ENCODE measurements at regions not wholly inside any gene's neighbourhood (a gene's known extent, or its start where the extent isn't known, plus 50 kb on each side); places are given as distances from the start of the nearest gene placed in this dataset.
"Not testable (repeated sequence)": the region's sequence is repeated elsewhere in the genome, so short reads cannot be mapped to it uniquely, and the experiment has no call there.

DNA sequence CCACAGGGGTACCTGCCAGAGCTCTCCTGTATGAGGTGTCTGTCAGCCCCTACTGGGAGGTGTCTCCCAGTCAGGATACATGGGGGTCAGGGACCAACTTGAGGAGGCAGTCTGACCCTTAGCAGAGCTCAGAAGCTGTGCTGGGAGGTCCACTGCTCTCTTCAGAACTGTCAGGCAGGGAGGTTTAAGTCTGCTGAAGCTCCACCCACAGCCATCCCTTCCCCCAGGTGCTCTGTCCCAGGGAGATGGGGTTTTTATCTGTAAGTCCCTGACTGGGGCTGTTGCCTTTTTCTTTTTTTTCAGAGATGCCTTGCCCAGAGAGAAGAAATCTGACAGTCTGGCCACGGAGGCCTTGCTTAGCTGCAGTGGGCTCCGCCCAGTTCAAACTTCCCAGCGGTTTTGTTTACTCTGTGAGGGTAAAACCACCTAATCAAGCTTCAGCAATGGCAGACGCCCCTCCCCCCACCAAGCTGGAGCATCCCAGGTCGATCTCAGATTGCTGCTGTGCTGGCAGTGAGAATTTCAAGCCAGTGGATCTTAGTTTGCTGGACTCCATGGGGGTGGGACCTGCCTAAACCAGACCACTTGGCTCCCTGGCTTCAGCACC is 118.5 kb upstream of the RADX start:
- H3K79me2 ChIP-seq (ENCODE audit: insufficient read depth, low read length); H2AFZ ChIP-seq (ENCODE audit: low read length); H3K4me3 ChIP-seq (replicated peaks in 1 of 3; ENCODE audit: insufficient read depth in 1 of 3, low read depth in 2 of 3, low read length in 3 of 3); intact Hi-C loops (cut with micrococcal nuclease; ENCODE audit: unreplicated experiment); BruUV-seq (replicated peaks); H3K27me3 ChIP-seq (ENCODE audit: control insufficient read depth in 1 of 2, insufficient read depth in 2 of 2, low read length in 2 of 2); H3K27ac ChIP-seq (ENCODE audit: extremely low read length, insufficient read depth, low read length); H3K36me3 ChIP-seq (replicated peaks in 1 of 2; ENCODE audit: control insufficient read depth in 1 of 2, insufficient read depth in 2 of 2, low read length in 2 of 2); H4K20me1 ChIP-seq (ENCODE audit: insufficient read depth, low read length); H3K9ac ChIP-seq (ENCODE audit: insufficient read depth, low read depth, low read length); CTCF ChIA-PET (ENCODE audit: low intra/inter-chr PET ratio, low total read pairs); H3K9me3 ChIP-seq (ENCODE audit: low read length): not testable (repeated sequence)
- Histone ChIP-seq H3K4me1 (ENCODE audit: insufficient read depth, low read length) (peaks cover 16% of the 10 kb centered on the region), H3K4me2 (ENCODE audit: low read depth, low read length) (peak overlapping the region; percentile 27)
- TF ChIP-seq SP5 (CRISPR knock-in tag; IDR thresholded peaks at IDR 0.05; ENCODE audit: borderline replicate concordance, low read depth) = peak; percentile 52; the same call in 1 of the 2 replicates
- TF ChIP-seq, protein P1, sequence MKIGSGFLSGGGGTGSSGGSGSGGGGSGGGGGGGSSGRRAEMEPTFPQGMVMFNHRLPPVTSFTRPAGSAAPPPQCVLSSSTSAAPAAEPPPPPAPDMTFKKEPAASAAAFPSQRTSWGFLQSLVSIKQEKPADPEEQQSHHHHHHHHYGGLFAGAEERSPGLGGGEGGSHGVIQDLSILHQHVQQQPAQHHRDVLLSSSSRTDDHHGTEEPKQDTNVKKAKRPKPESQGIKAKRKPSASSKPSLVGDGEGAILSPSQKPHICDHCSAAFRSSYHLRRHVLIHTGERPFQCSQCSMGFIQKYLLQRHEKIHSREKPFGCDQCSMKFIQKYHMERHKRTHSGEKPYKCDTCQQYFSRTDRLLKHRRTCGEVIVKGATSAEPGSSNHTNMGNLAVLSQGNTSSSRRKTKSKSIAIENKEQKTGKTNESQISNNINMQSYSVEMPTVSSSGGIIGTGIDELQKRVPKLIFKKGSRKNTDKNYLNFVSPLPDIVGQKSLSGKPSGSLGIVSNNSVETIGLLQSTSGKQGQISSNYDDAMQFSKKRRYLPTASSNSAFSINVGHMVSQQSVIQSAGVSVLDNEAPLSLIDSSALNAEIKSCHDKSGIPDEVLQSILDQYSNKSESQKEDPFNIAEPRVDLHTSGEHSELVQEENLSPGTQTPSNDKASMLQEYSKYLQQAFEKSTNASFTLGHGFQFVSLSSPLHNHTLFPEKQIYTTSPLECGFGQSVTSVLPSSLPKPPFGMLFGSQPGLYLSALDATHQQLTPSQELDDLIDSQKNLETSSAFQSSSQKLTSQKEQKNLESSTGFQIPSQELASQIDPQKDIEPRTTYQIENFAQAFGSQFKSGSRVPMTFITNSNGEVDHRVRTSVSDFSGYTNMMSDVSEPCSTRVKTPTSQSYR (CRISPR knock-in tag; IDR thresholded peaks at IDR 0.05; ENCODE audit: borderline replicate concordance) = peak; percentile 92
- 0% methylated on average over 1 of the region's 5 CpGs for WGBS (ENCODE audit: low lambda C conversion rate)
- peak; percentile 49 for FAIRE-seq
- in situ Hi-C loops (cut with HindIII; ENCODE audit: extremely low pct_ligation_motif_present, low pct_unique_long_range_greater_than_20kb) = loop anchor here (25.0 kb wide), 1 partner anchor 294 kb away; no protein-coding TSS in a partner anchor
- ATAC-seq = peak; percentile 80
- POLR2A ChIA-PET = interaction anchor here (1.0 kb wide), 1 partner anchor 233 kb away, joined by 3 read pairs; the partner anchor contains the start of gene RNF128
- peak; percentile 46 for DNase-seq (ENCODE audit: low spot score)

DNA sequence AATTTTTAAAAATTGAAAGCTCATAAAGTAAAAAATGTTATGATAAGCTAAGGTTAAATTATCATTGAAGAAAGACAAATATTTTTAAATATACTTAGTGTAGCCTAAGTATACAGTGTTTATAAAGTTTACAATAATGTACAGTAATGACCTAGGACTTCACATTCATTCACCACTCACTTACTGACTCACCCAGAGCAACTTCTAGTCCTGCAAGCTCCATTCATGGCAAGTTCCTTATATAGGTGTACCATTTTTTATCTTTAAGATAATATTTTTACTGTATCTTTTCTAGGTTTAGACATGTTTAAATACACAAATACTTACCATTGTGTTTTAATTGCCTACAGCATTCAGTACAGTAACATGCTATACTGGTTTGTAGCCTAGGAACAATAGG is 112.3 kb upstream of the RADX start:
- no peaks in the 10 kb centered on the region for H3K9me3 ChIP-seq (ENCODE audit: low read length)
- no peak for DNase-seq (ENCODE audit: low spot score)
- no peaks in the 10 kb centered on the region for H3K36me3 ChIP-seq (replicated peaks in 1 of 2; ENCODE audit: control insufficient read depth in 1 of 2, insufficient read depth in 2 of 2, low read length in 2 of 2)
- no peak overlapping the region for H3K27ac ChIP-seq (ENCODE audit: extremely low read length, insufficient read depth, low read length)
- no peaks in the 10 kb centered on the region for H3K4me1 ChIP-seq (ENCODE audit: insufficient read depth, low read length)
- no peak for ATAC-seq
- no peak overlapping the region for H2AFZ ChIP-seq (ENCODE audit: low read length)
- no peak overlapping the region for H3K9ac ChIP-seq (ENCODE audit: insufficient read depth, low read depth, low read length)
- ChIA-PET POLR2A (no interaction called here), CTCF (ENCODE audit: low intra/inter-chr PET ratio, low total read pairs) (no interaction called here)
- in situ Hi-C loops (cut with HindIII; ENCODE audit: extremely low pct_ligation_motif_present, low pct_unique_long_range_greater_than_20kb) = loop anchor here (25.0 kb wide), 1 partner anchor 288 kb away; no protein-coding TSS in a partner anchor
- BruUV-seq (replicated peaks) = no TSS peak
- H3K4me2 ChIP-seq (ENCODE audit: low read depth, low read length) = no peak overlapping the region
- FAIRE-seq = no peak
- no peaks in the 10 kb centered on the region for H4K20me1 ChIP-seq (ENCODE audit: insufficient read depth, low read length)
- no peaks in the 10 kb centered on the region for H3K27me3 ChIP-seq (ENCODE audit: control insufficient read depth in 1 of 2, insufficient read depth in 2 of 2, low read length in 2 of 2)
- H3K4me3 ChIP-seq (replicated peaks in 1 of 3; ENCODE audit: insufficient read depth in 1 of 3, low read depth in 2 of 3, low read length in 3 of 3) = no peak overlapping the region
- H3K79me2 ChIP-seq (ENCODE audit: insufficient read depth, low read length) = no peaks in the 10 kb centered on the region
- intact Hi-C loops (cut with micrococcal nuclease; ENCODE audit: unreplicated experiment) = no loop called here
- TF ChIP-seq ZNF589 (CRISPR knock-in tag; conservative IDR thresholded peaks at IDR 0.05) = no peak
- TF ChIP-seq AHDC1 (CRISPR knock-in tag; IDR thresholded peaks at IDR 0.05; ENCODE audit: borderline replicate concordance) = no peak
- TF ChIP-seq DRAP1 (CRISPR knock-in tag; IDR thresholded peaks at IDR 0.05) = no peak
- no peak for TF ChIP-seq ZNF83 (CRISPR knock-in tag; IDR thresholded peaks at IDR 0.05; ENCODE audit: borderline replicate concordance)
- TF ChIP-seq SP2 (CRISPR knock-in tag; IDR thresholded peaks at IDR 0.05) = no peak

Data from HepG2 (cell line).